Ovary (tissue), 3 donors: ENCODE measurements at regions not wholly inside any gene's neighbourhood (a gene's known extent, or its start where the extent isn't known, plus 50 kb on each side); places are given as distances from the start of the nearest gene placed in this dataset.

Source experiments
- EP300 ChIP-seq: sonication (generic); formaldehyde crosslinking; IDR thresholded peaks from one replicate; pipeline ENCODE4 v1.6.1; 2017; ENCODE audit warnings: antibody characterized with exemption
- POLR2A ChIP-seq: fragments of 450-650 bp; IDR thresholded peaks from one replicate; pipeline ENCODE4 v1.6.1; 2017; ENCODE audit warnings: antibody characterized with exemption, mild to moderate bottlenecking, moderate library complexity
- TF ChIP-seq, protein P1 (sequence below), 3 donors: fragments of 450-650 bp in 2 of 3; fragments of 200-600 bp in 1 of 3; IDR thresholded peaks; one replicate each; pipeline versions ENCODE4 v1.5.1 to v1.8.0; 2016 to 2022; ENCODE audit warnings: antibody characterized with exemption in 3 of 3, mild to moderate bottlenecking in 1 of 3
- donor health status: DM: no; HTN: no; CAD: no.

DNA sequence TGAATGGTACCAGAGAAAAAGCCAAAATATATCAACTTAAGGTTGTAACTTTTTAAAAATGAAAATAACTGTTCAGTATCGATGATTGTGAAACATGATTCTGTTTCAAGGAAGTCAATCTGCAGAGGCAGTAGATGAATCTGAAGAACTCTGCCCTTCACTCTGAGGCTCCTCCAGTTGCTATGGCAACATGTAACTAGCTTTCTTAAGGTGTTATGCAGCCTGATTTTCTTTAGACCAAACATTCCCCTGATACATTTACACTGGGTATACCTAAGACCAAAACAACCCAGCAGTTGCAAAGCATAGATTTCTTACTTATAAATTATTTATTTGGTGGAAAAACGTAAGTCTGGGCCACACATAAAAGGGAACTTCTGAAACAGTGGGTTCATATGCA, 133.6 kb upstream of the RASGEF1B start:
- TF ChIP-seq, protein P1, sequence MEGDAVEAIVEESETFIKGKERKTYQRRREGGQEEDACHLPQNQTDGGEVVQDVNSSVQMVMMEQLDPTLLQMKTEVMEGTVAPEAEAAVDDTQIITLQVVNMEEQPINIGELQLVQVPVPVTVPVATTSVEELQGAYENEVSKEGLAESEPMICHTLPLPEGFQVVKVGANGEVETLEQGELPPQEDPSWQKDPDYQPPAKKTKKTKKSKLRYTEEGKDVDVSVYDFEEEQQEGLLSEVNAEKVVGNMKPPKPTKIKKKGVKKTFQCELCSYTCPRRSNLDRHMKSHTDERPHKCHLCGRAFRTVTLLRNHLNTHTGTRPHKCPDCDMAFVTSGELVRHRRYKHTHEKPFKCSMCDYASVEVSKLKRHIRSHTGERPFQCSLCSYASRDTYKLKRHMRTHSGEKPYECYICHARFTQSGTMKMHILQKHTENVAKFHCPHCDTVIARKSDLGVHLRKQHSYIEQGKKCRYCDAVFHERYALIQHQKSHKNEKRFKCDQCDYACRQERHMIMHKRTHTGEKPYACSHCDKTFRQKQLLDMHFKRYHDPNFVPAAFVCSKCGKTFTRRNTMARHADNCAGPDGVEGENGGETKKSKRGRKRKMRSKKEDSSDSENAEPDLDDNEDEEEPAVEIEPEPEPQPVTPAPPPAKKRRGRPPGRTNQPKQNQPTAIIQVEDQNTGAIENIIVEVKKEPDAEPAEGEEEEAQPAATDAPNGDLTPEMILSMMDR (IDR thresholded peaks at IDR 0.05) = no peak
- TF ChIP-seq POLR2A (no peak), EP300 (no peak)
